Esophagus muscularis mucosa (tissue), 4 donors: ENCODE measurements at regions not wholly inside any gene's neighbourhood (a gene's known extent, or its start where the extent isn't known, plus 50 kb on each side); places are given as distances from the start of the nearest gene placed in this dataset.

Experiments used
- DNase-seq: peaks from one replicate; pipeline ENCODE4 v3.0.0-alpha.2; 2017; ENCODE audit errors: extremely low spot score
- H3K27ac ChIP-seq, 4 donors: fragments of 200-600 bp; sonication (generic); replicated peaks in 1 of 4; 1 replicate in 3 of 4; 2 replicates in 1 of 4; pipeline ENCODE4 v1.5.1; 2016 to 2019; ENCODE audit warnings: mild to moderate bottlenecking in 1 of 4
- H3K27me3 ChIP-seq, 4 donors: fragments of 200-600 bp; sonication (generic); one replicate each; pipeline versions ENCODE4 v1.5.1 to v1.6.0; 2016 to 2019
- H3K36me3 ChIP-seq, 4 donors: fragments of 200-600 bp; sonication (generic); one replicate each; pipeline ENCODE4 v1.5.1; 2016 to 2019
- H3K4me1 ChIP-seq, 4 donors: fragments of 200-600 bp; sonication (generic); one replicate each; pipeline ENCODE4 v1.5.1; 2016 to 2019
- H3K4me3 ChIP-seq, 4 donors: fragments of 200-600 bp; sonication (generic); 1 replicate in 2 of 4; 2 replicates in 2 of 4; pipeline ENCODE4 v1.5.1; 2016 to 2019; ENCODE audit warnings: mild to moderate bottlenecking in 4 of 4, moderate library complexity in 1 of 4
- H3K9me3 ChIP-seq, 4 donors: fragments of 200-600 bp; sonication (generic); 1 replicate in 3 of 4; 2 replicates in 1 of 4; pipeline ENCODE4 v1.5.1; 2016 to 2019
- EP300 ChIP-seq: sonication (generic); formaldehyde crosslinking; IDR thresholded peaks from one replicate; pipeline ENCODE4 v1.6.1; 2017; ENCODE audit warnings: antibody characterized with exemption
- POLR2A ChIP-seq: fragments of 450-650 bp; IDR thresholded peaks from one replicate; pipeline ENCODE4 v1.6.1; 2017; ENCODE audit warnings: antibody characterized with exemption, moderate library complexity, mild to moderate bottlenecking, low read depth
- POLR2AphosphoS5 ChIP-seq, 2 donors: sonication (generic); formaldehyde crosslinking; IDR thresholded peaks; one replicate each; pipeline ENCODE4 v1.6.1; 2017; ENCODE audit warnings: antibody characterized with exemption in 2 of 2
- WGBS: methylation state at CpG from one replicate; pipeline ENCODE4 v1.1.5; 2018; 5-methylcytosine and 5-hydroxymethylcytosine counted together
- intact Hi-C: fragments of 100-400 bp; cut with DNase I; formaldehyde crosslinking; loops from one replicate; pipeline ENCODE4 v1.15.1; 2023
- TF ChIP-seq, protein P1 (sequence below), 3 experiments: fragments of 200-600 bp in 2 of 3; fragments of 450-650 bp in 1 of 3; sonication (generic) in 2 of 3; IDR thresholded peaks; one replicate each; pipeline ENCODE4 v1.5.1; 2017 to 2019; ENCODE audit warnings: antibody characterized with exemption in 3 of 3, mild to moderate bottlenecking in 2 of 3, moderate library complexity in 1 of 3

DNA sequence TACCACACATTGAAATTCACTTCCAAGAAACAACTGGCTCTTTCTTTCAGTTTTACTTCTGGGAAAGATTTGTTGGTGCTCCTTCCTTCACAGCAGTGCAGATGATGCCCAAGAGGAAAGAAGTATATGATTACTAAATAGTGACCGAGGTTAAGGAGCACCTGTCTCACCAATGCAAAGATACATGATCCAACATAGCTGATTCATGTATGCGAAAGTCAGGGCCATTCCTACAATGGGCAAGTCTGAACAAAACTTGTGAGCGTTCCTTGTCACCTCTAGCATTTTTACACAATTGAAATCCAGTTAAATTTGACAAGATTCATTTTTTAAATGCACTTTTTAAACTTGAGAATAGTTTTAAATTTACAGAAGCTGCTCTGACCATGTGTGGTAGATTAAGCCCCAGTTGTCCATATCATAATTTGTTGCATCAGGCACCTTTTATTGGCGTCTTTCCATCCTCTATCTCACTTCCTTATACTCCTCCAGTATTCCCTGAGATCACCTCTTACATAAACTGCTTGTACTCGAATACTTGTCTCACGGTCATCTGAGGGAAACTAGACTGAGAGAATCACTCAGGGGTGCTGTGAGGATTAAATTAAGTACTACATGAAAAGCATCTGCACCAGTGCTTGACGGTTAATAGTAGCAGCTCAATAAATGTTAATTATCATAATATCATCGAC lies 438.8 kb upstream of the CDH20 start:
- no peak overlapping the region for H3K27ac ChIP-seq
- DNase-seq: no peak
- H3K4me3 ChIP-seq: no peak overlapping the region
- no peaks in the 10 kb centered on the region for H3K27me3 ChIP-seq
- H3K36me3 ChIP-seq: no peaks in the 10 kb centered on the region
- WGBS: 89% methylated on average over 8 of the region's 8 CpGs
- intact Hi-C loops: no loop called here
- no peaks in the 10 kb centered on the region for H3K4me1 ChIP-seq
- TF ChIP-seq POLR2A (no peak), EP300 (no peak), POLR2AphosphoS5 (IDR thresholded peaks at IDR 0.05) (no peak)
- TF ChIP-seq, protein P1, sequence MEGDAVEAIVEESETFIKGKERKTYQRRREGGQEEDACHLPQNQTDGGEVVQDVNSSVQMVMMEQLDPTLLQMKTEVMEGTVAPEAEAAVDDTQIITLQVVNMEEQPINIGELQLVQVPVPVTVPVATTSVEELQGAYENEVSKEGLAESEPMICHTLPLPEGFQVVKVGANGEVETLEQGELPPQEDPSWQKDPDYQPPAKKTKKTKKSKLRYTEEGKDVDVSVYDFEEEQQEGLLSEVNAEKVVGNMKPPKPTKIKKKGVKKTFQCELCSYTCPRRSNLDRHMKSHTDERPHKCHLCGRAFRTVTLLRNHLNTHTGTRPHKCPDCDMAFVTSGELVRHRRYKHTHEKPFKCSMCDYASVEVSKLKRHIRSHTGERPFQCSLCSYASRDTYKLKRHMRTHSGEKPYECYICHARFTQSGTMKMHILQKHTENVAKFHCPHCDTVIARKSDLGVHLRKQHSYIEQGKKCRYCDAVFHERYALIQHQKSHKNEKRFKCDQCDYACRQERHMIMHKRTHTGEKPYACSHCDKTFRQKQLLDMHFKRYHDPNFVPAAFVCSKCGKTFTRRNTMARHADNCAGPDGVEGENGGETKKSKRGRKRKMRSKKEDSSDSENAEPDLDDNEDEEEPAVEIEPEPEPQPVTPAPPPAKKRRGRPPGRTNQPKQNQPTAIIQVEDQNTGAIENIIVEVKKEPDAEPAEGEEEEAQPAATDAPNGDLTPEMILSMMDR (IDR thresholded peaks at IDR 0.05): no peak
- no peaks in the 10 kb centered on the region for H3K9me3 ChIP-seq

GRCh38 chr18:60895181-60895580 lies 438.0 kb upstream of the CDH20 start:
- intact Hi-C loops: no loop called here
- no peak for DNase-seq
- no peak overlapping the region for H3K27ac ChIP-seq
- no peaks in the 10 kb centered on the region for H3K9me3 ChIP-seq
- 82% methylated on average over 3 of the region's 3 CpGs for WGBS
- TF ChIP-seq, protein P1 (IDR thresholded peaks at IDR 0.05): no peak
- no peak for TF ChIP-seq POLR2AphosphoS5 (IDR thresholded peaks at IDR 0.05)
- TF ChIP-seq POLR2A: no peak
- TF ChIP-seq EP300: no peak
- H3K27me3 ChIP-seq: no peaks in the 10 kb centered on the region
- H3K36me3 ChIP-seq: no peaks in the 10 kb centered on the region
- H3K4me3 ChIP-seq: no peak overlapping the region
- H3K4me1 ChIP-seq: no peaks in the 10 kb centered on the region

GRCh38 chr18:60898111-60898510 lies 435.1 kb upstream of the CDH20 start:
- 84% methylated on average over 4 of the region's 4 CpGs for WGBS
- H3K27me3 ChIP-seq: no peaks in the 10 kb centered on the region
- no peaks in the 10 kb centered on the region for H3K4me1 ChIP-seq
- DNase-seq: no peak
- intact Hi-C loops: no loop called here
- H3K4me3 ChIP-seq: no peak overlapping the region
- no peak overlapping the region for H3K27ac ChIP-seq
- no peaks in the 10 kb centered on the region for H3K36me3 ChIP-seq
- H3K9me3 ChIP-seq: no peaks in the 10 kb centered on the region
- no peak for TF ChIP-seq POLR2AphosphoS5 (IDR thresholded peaks at IDR 0.05)
- TF ChIP-seq, protein P1 (IDR thresholded peaks at IDR 0.05): no peak
- no peak for TF ChIP-seq POLR2A
- TF ChIP-seq EP300: no peak

DNA sequence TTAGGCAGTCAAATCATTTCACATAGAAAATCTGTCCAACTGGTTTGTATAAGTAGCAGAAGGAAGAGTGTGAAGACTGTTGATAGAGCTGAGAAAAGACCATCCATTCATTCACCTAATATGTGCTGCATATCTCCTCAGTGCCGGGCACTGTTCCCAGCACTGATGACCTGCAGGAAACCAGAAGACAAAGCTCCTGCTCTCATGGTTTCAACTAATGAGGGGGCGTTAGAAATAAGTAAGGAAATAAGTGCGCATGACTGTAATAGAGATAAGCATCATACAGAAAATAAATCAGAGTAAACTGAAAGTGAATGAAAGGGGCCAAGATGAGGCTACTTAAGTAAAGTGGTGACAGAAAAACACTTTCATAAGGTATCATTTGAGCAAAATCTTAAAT lies 427.5 kb upstream of the CDH20 start:
- TF ChIP-seq POLR2A (no peak), POLR2AphosphoS5 (IDR thresholded peaks at IDR 0.05) (no peak), EP300 (no peak)
- TF ChIP-seq, protein P1 (IDR thresholded peaks at IDR 0.05): no peak
- DNase-seq: no peak
- intact Hi-C loops: no loop called here
- no peaks in the 10 kb centered on the region for H3K27me3 ChIP-seq
- H3K27ac ChIP-seq: no peak overlapping the region
- H3K4me3 ChIP-seq: no peak overlapping the region
- no peaks in the 10 kb centered on the region for H3K9me3 ChIP-seq
- no peaks in the 10 kb centered on the region for H3K4me1 ChIP-seq
- H3K36me3 ChIP-seq: no peaks in the 10 kb centered on the region
- 44% methylated on average over 3 of the region's 3 CpGs for WGBS

DNA sequence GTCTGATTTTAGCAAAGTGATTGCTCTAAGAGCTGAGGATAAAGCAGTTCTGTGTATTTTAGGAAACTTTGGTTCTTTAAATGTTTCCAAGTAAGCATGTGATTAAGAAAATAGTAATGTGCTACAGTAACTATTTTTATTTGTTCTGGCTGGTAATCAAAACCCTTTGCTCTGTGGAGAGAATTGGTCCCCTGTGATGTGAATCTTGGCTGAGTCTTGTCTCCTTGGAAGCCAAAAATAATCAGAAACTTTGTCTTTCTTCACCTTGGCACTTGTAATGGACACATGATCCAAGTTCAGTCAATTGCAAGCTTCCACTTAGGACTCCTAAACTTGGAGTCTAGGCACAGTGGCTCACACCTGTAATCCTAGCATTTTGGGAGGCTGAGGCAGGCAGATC lies 422.7 kb upstream of the CDH20 start:
- intact Hi-C loops: no loop called here
- H3K27me3 ChIP-seq: no peaks in the 10 kb centered on the region
- no peak overlapping the region for H3K27ac ChIP-seq
- no peak for TF ChIP-seq POLR2A
- TF ChIP-seq EP300: no peak
- TF ChIP-seq POLR2AphosphoS5 (IDR thresholded peaks at IDR 0.05): no peak
- TF ChIP-seq, protein P1 (IDR thresholded peaks at IDR 0.05): no peak
- no peaks in the 10 kb centered on the region for H3K36me3 ChIP-seq
- no peak overlapping the region for H3K4me3 ChIP-seq
- H3K4me1 ChIP-seq: no peaks in the 10 kb centered on the region
- H3K9me3 ChIP-seq: no peaks in the 10 kb centered on the region
- DNase-seq: no peak
